ENCODE measurements at regions not wholly inside any gene's neighbourhood (a gene's known extent, or its start where the extent isn't known, plus 50 kb on each side); places are given as distances from the start of the nearest gene placed in this dataset.

DNA sequence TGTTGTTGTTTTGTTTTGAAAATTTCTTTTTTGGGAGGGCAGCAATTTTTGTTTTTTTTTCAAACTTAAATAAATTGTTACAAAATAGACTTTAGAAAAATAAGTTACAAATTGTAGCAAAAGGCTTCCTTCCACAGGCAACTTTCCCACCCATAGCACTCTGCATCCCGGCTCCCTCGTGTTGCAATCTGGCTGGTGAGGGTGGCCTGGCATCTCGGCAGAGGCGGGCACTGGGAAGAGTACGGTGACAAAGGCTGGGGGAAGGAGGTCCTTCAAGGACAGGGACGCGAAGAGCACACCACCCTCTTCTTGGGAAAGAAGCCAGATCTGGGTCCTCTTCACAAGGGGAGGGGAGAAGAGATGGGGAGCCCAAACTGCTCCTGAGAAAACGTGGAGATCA lies 379.7 kb downstream of the OLFM4 start:
- Histone ChIP-seq H3K4me1 (no peaks in the 10 kb centered on the region), H3K4me3 (no peak overlapping the region), H3K9me3 (no peaks in the 10 kb centered on the region), H3K36me3 (ENCODE audit: insufficient read depth in 1 of 2, low read depth in 1 of 2) (no peaks in the 10 kb centered on the region), H3K27me3 (ENCODE audit: insufficient read depth in 3 of 3, low read length in 2 of 3) (no peaks in the 10 kb centered on the region), H3K27ac (no peak overlapping the region)
- 80 to 83% (median 82%) methylated on average over 8 of the region's 8 CpGs for WGBS, 3 donors
- ATAC-seq (no peak), DNase-seq (no peak)
- TF ChIP-seq, protein P1, sequence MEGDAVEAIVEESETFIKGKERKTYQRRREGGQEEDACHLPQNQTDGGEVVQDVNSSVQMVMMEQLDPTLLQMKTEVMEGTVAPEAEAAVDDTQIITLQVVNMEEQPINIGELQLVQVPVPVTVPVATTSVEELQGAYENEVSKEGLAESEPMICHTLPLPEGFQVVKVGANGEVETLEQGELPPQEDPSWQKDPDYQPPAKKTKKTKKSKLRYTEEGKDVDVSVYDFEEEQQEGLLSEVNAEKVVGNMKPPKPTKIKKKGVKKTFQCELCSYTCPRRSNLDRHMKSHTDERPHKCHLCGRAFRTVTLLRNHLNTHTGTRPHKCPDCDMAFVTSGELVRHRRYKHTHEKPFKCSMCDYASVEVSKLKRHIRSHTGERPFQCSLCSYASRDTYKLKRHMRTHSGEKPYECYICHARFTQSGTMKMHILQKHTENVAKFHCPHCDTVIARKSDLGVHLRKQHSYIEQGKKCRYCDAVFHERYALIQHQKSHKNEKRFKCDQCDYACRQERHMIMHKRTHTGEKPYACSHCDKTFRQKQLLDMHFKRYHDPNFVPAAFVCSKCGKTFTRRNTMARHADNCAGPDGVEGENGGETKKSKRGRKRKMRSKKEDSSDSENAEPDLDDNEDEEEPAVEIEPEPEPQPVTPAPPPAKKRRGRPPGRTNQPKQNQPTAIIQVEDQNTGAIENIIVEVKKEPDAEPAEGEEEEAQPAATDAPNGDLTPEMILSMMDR (IDR thresholded peaks at IDR 0.05) = no peak
- intact Hi-C loops (cut with DNase I) = no loop called here

DNA sequence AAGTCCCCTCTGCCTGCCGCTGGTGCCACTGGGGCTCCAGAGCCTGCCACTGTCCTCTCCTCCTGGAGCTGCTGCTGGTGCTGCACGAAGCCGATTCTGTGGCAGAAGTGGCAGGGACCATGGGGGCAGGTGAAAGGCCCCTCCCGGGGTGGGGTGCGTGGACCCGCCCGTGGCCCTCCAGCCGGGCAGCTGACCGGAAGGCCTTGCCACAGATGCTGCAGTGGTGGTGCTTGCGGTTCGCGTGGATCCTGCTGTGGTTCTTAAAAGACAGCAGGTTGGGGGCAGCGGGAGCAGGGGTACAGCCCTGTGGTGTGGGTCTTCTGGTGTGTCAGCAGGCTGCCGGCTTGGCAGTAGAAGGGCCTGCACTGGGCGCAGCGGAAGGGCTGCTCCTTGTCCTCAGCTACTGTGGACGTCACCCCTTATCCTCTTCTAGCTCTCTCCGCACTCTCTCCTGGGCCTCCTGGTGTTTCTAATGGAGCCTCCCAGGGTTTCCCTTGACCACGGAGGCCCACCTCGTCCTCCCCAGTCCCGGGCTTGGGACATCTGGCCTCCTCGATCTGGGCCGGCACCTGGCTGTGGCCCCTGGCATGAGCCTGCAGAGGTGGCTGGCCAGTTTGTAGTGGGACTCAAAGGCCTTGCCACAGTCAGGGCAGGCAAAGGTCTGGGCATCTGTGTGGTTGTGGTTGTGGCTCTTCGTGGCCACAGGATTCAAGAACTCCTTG lies 380.4 kb downstream of the OLFM4 start:
- H3K27ac ChIP-seq = no peak overlapping the region
- H3K4me3 ChIP-seq = no peak overlapping the region
- H3K27me3 ChIP-seq (ENCODE audit: insufficient read depth in 3 of 3, low read length in 2 of 3) = no peaks in the 10 kb centered on the region
- no peaks in the 10 kb centered on the region for H3K36me3 ChIP-seq (ENCODE audit: insufficient read depth in 1 of 2, low read depth in 1 of 2)
- H3K4me1 ChIP-seq = no peaks in the 10 kb centered on the region
- WGBS, 3 donors = 92 to 96% (median 93%) methylated on average over 19 to 24 of the region's 24 CpGs
- TF ChIP-seq, protein P1 (IDR thresholded peaks at IDR 0.05) = no peak
- intact Hi-C loops (cut with DNase I) = no loop called here
- ATAC-seq (no peak), DNase-seq (no peak)
- no peaks in the 10 kb centered on the region for H3K9me3 ChIP-seq

DNA sequence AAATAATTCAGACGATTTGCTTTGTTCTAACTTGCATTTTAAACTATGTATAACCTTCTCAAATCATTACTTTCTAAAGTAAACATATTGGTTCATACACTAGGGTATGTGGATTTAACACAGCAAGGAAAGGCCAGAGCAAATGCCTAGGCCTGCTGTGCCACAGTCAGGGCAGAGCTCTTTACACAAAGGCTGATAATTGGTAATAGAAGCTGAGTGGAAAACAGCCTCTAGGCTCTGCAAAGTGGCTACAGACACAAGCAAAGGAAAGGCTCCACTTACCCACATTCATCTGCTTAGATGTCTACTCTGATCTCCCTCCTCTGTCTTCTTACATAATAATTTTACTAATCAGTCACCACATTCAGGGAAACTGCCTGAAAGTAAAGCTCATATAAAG lies 382.9 kb downstream of the OLFM4 start:
- Histone ChIP-seq H3K27me3 (ENCODE audit: insufficient read depth in 3 of 3, low read length in 2 of 3) (no peaks in the 10 kb centered on the region), H3K27ac (no peak overlapping the region), H3K36me3 (ENCODE audit: insufficient read depth in 1 of 2, low read depth in 1 of 2) (no peaks in the 10 kb centered on the region), H3K4me1 (no peaks in the 10 kb centered on the region), H3K4me3 (no peak overlapping the region), H3K9me3 (no peaks in the 10 kb centered on the region)
- intact Hi-C loops (cut with DNase I) = no loop called here
- WGBS, 3 donors = 43 to 56% (median 44%) methylated on average over 1 of the region's 1 CpG
- TF ChIP-seq, protein P1 (IDR thresholded peaks at IDR 0.05) = no peak
- DNase-seq (no peak), ATAC-seq (no peak)

DNA sequence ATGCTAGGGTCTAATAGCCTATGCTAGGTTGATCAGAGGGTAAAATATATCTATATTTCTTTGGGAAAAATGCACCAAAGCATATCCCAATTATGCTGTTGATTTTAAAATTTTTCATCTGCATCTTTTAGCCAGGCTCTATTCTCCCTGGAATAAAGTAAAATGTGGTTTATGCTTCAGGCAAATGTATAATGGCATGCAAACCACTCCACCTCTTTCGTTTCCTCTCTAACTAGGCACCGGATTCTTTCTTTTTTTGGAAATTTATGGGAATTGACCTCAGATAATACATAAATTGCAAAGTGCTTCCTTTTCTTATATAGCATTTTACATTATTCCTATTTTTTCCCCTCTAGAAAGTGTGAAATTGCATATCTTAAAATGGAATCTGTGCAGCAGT lies 386.5 kb downstream of the OLFM4 start:
- TF ChIP-seq, protein P1 (IDR thresholded peaks at IDR 0.05) = no peak
- WGBS, 3 donors = 78 to 87% (median 80%) methylated on average over 2 of the region's 2 CpGs
- intact Hi-C loops (cut with DNase I) = no loop called here
- Histone ChIP-seq H3K4me1 (no peaks in the 10 kb centered on the region), H3K9me3 (no peaks in the 10 kb centered on the region), H3K4me3 (no peak overlapping the region), H3K36me3 (ENCODE audit: insufficient read depth in 1 of 2, low read depth in 1 of 2) (no peaks in the 10 kb centered on the region), H3K27ac (no peak overlapping the region), H3K27me3 (ENCODE audit: insufficient read depth in 3 of 3, low read length in 2 of 3) (no peaks in the 10 kb centered on the region)
- ATAC-seq = no peak
- no peak for DNase-seq

DNA sequence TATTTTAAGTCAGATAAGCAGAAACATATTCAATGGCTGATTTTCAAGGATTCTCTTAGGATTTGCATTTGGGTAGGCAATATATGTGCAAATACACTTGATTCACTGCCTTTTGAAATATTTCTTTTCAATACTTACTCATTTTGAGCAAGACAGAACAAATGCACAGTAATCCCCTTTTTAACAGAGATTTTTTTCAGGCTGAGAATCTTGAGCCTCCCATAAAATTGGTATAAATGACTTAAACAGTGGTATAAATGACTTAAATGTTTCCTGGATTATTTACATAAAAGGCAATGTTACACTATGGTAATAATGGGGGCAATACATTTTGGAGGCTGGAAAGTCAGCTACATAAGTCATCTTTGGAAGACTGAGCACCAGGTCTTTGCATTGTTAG lies 389.0 kb downstream of the OLFM4 start:
- intact Hi-C loops (cut with DNase I) = no loop called here
- H3K27me3 ChIP-seq (ENCODE audit: insufficient read depth in 3 of 3, low read length in 2 of 3) = no peaks in the 10 kb centered on the region
- no peaks in the 10 kb centered on the region for H3K36me3 ChIP-seq (ENCODE audit: insufficient read depth in 1 of 2, low read depth in 1 of 2)
- ATAC-seq (no peak), DNase-seq (no peak)
- H3K27ac ChIP-seq = no peak overlapping the region
- H3K4me1 ChIP-seq = no peaks in the 10 kb centered on the region
- no peaks in the 10 kb centered on the region for H3K9me3 ChIP-seq
- TF ChIP-seq, protein P1 (IDR thresholded peaks at IDR 0.05) = no peak
- H3K4me3 ChIP-seq = no peak overlapping the region

Data from psoas muscle (tissue), 7 donors.